HL-60 (cell line): ENCODE measurements at regions not wholly inside any gene's neighbourhood (a gene's known extent, or its start where the extent isn't known, plus 50 kb on each side); places are given as distances from the start of the nearest gene placed in this dataset.

Source experiments
- GABPA ChIP-seq: IDR thresholded peaks from 2 replicates; pipeline ENCODE4 v1.6.1; 2012; ENCODE audit warnings: low read depth
- POLR2AphosphoS5 ChIP-seq: IDR thresholded peaks from 2 replicates; pipeline ENCODE4 v1.6.1; 2012; ENCODE audit warnings: low read depth
- REST ChIP-seq: IDR thresholded peaks from 2 replicates; pipeline ENCODE4 v1.6.1; 2012; ENCODE audit warnings: low read depth; ENCODE audit not compliant: insufficient replicate concordance
- SPI1 ChIP-seq: IDR thresholded peaks from 2 replicates; pipeline ENCODE4 v1.6.1; 2012; ENCODE audit warnings: low read depth, mild to moderate bottlenecking, borderline replicate concordance
- TF ChIP-seq, protein P1 (sequence below): IDR thresholded peaks from one replicate; pipeline ENCODE4 v1.5.1; 2011; ENCODE audit warnings: low read length, control low read depth, inconsistent platforms; ENCODE audit not compliant: insufficient read depth

DNA sequence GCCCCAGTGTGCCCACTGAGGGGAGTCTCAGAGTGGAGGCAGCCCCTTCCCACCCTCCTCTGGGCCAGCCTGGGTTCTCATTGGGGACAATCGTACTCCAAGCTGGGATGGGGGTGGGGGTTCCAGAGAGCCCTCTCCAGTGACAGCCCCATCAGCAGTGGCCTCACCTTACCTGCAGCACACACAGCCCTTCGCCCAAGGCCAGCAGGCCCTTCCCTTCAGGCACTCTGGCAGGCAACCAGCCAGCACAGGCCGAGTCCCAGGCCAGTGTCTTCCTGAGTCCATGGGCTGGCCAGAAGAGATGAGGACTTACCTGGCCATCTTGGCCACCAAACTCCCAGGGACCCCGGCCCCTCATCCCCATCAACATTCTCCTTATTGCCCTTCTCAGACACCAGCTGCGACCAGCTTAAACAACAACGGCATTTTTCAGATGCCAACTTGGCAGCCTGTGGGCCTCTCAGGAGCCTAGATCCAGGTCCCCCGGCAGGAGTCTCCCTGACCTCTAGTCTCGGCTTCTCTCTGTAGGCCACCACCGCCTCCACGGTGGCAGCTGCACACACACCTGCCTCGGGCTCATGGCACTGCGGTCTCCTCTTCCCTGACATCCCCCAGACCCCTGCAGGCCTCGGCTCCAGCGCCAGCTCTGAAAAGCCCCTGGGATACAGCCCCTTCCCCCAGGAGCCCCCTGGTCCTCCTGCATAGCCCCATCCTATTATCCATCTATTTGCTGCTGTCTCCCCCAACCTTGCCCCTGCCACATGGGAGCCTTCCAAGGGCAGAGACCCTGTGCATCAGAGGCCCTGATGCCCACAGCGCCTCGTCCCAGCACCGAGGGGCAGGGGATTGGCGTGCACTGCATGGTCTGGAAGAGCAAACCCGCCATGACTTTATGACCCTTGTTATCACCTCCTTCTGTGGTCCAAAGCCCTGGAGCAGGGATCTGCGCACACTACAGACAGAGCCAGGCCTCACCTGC, 111.2 kb upstream of the FGF3 start:
- TF ChIP-seq, protein P1, sequence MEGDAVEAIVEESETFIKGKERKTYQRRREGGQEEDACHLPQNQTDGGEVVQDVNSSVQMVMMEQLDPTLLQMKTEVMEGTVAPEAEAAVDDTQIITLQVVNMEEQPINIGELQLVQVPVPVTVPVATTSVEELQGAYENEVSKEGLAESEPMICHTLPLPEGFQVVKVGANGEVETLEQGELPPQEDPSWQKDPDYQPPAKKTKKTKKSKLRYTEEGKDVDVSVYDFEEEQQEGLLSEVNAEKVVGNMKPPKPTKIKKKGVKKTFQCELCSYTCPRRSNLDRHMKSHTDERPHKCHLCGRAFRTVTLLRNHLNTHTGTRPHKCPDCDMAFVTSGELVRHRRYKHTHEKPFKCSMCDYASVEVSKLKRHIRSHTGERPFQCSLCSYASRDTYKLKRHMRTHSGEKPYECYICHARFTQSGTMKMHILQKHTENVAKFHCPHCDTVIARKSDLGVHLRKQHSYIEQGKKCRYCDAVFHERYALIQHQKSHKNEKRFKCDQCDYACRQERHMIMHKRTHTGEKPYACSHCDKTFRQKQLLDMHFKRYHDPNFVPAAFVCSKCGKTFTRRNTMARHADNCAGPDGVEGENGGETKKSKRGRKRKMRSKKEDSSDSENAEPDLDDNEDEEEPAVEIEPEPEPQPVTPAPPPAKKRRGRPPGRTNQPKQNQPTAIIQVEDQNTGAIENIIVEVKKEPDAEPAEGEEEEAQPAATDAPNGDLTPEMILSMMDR, result no peak
- TF ChIP-seq REST (no peak), GABPA (no peak), SPI1 (no peak), POLR2AphosphoS5 (no peak)
